ENCODE measurements at regions not wholly inside any gene's neighbourhood (a gene's known extent, or its start where the extent isn't known, plus 50 kb on each side); places are given as distances from the start of the nearest gene placed in this dataset.

GRCh38 chr13:34070006-34070405 lies 252.1 kb downstream of the RFC3 start:
- no peaks in the 10 kb centered on the region for H3K27me3 ChIP-seq (ENCODE audit: insufficient read depth, low read length, poor library complexity, severe bottlenecking)
- H3K79me2 ChIP-seq (ENCODE audit: insufficient read depth, low read length) = no peaks in the 10 kb centered on the region
- H2AFZ ChIP-seq (ENCODE audit: low read length) = no peak overlapping the region
- no peaks in the 10 kb centered on the region for H3K4me1 ChIP-seq (ENCODE audit: insufficient read depth, low read length, poor library complexity, severe bottlenecking)
- H3K4me3 ChIP-seq (ENCODE audit: low read length, poor library complexity, severe bottlenecking) = no peak overlapping the region
- H3K9ac ChIP-seq (ENCODE audit: low read depth, low read length, poor library complexity, severe bottlenecking) = no peak overlapping the region
- H3K36me3 ChIP-seq (ENCODE audit: insufficient read depth, low read length) = no peaks in the 10 kb centered on the region
- TF ChIP-seq CTCF (conservative IDR thresholded peaks at IDR 0.05; ENCODE audit: low read length) (no peak), EZH2phosphoT487 (IDR thresholded peaks at IDR 0.05; ENCODE audit: borderline replicate concordance) (no peak)
- H3K4me2 ChIP-seq (ENCODE audit: low read depth, low read length, poor library complexity, severe bottlenecking) = no peak overlapping the region
- no peaks in the 10 kb centered on the region for H4K20me1 ChIP-seq (ENCODE audit: insufficient read depth, low read length, poor library complexity, severe bottlenecking)
- no peaks in the 10 kb centered on the region for H3F3A ChIP-seq (ENCODE audit: low read depth)
- H3K9me2 ChIP-seq (replicated peaks; ENCODE audit: low read depth, low read length) = no peaks in the 10 kb centered on the region
- no peaks in the 10 kb centered on the region for H3K9me3 ChIP-seq (ENCODE audit: insufficient read depth, low read depth, low read length)

GRCh38 chr13:34070544-34071303 lies 252.8 kb downstream of the RFC3 start:
- no peaks in the 10 kb centered on the region for H3K9me3 ChIP-seq (ENCODE audit: insufficient read depth, low read depth, low read length)

GRCh38 chr13:34076319-34076718 lies 258.4 kb downstream of the RFC3 start:
- Histone ChIP-seq H3K4me2 (ENCODE audit: low read depth, low read length, poor library complexity, severe bottlenecking) (no peak overlapping the region), H2AFZ (ENCODE audit: low read length) (0 out of 2 replicates have a peak overlapping the region, but pooled peaks have one; percentile 32)

More at GRCh38 chr13:34070544-34071303, 252.8 kb downstream of the RFC3 start:
- Histone ChIP-seq H3K27me3 (ENCODE audit: insufficient read depth, low read length, poor library complexity, severe bottlenecking) (no peaks in the 10 kb centered on the region), H4K20me1 (ENCODE audit: insufficient read depth, low read length, poor library complexity, severe bottlenecking) (no peaks in the 10 kb centered on the region), H3K79me2 (ENCODE audit: insufficient read depth, low read length) (no peaks in the 10 kb centered on the region), H3F3A (ENCODE audit: low read depth) (no peaks in the 10 kb centered on the region), H3K4me3 (ENCODE audit: low read length, poor library complexity, severe bottlenecking) (no peak overlapping the region), H3K4me2 (ENCODE audit: low read depth, low read length, poor library complexity, severe bottlenecking) (no peak overlapping the region), H3K36me3 (ENCODE audit: insufficient read depth, low read length) (no peaks in the 10 kb centered on the region), H3K9me2 (replicated peaks; ENCODE audit: low read depth, low read length) (no peaks in the 10 kb centered on the region), H2AFZ (ENCODE audit: low read length) (no peak overlapping the region), H3K9ac (ENCODE audit: low read depth, low read length, poor library complexity, severe bottlenecking) (no peak overlapping the region), H3K4me1 (ENCODE audit: insufficient read depth, low read length, poor library complexity, severe bottlenecking) (no peaks in the 10 kb centered on the region)
- TF ChIP-seq EZH2phosphoT487 (IDR thresholded peaks at IDR 0.05; ENCODE audit: borderline replicate concordance) (no peak), CTCF (conservative IDR thresholded peaks at IDR 0.05; ENCODE audit: low read length) (no peak)

More at GRCh38 chr13:34076319-34076718, 258.4 kb downstream of the RFC3 start:
- Histone ChIP-seq H3K4me3 (ENCODE audit: low read length, poor library complexity, severe bottlenecking) (no peak overlapping the region), H3K9ac (ENCODE audit: low read depth, low read length, poor library complexity, severe bottlenecking) (no peak overlapping the region), H3K79me2 (ENCODE audit: insufficient read depth, low read length) (no peaks in the 10 kb centered on the region), H3K9me2 (replicated peaks; ENCODE audit: low read depth, low read length) (no peaks in the 10 kb centered on the region), H3K36me3 (ENCODE audit: insufficient read depth, low read length) (no peaks in the 10 kb centered on the region), H3K27me3 (ENCODE audit: insufficient read depth, low read length, poor library complexity, severe bottlenecking) (no peaks in the 10 kb centered on the region), H3K4me1 (ENCODE audit: insufficient read depth, low read length, poor library complexity, severe bottlenecking) (no peaks in the 10 kb centered on the region), H3K9me3 (ENCODE audit: insufficient read depth, low read depth, low read length) (no peaks in the 10 kb centered on the region), H4K20me1 (ENCODE audit: insufficient read depth, low read length, poor library complexity, severe bottlenecking) (no peaks in the 10 kb centered on the region), H3F3A (ENCODE audit: low read depth) (no peaks in the 10 kb centered on the region)
- no peak for TF ChIP-seq EZH2phosphoT487 (IDR thresholded peaks at IDR 0.05; ENCODE audit: borderline replicate concordance)
- TF ChIP-seq CTCF (conservative IDR thresholded peaks at IDR 0.05; ENCODE audit: low read length) = no peak
